HG02870 (cell line): ENCODE measurements at regions not wholly inside any gene's neighbourhood (a gene's known extent, or its start where the extent isn't known, plus 50 kb on each side); places are given as distances from the start of the nearest gene placed in this dataset.
"Not testable (repeated sequence)": the region's sequence is repeated elsewhere in the genome, so short reads cannot be mapped to it uniquely, and the experiment has no call there.

Experiments
- ATAC-seq: cut with Tn5 transposase; IDR thresholded peaks from one replicate; pipeline ENCODE4 v1.9.1; 2021; ENCODE audit warnings: mild to moderate bottlenecking, moderate library complexity; ENCODE audit not compliant: unreplicated experiment

- no peak for ATAC-seq
Measured at GRCh38 chr6:16912756-16913155, 151.5 kb upstream of the ATXN1 start.

DNA sequence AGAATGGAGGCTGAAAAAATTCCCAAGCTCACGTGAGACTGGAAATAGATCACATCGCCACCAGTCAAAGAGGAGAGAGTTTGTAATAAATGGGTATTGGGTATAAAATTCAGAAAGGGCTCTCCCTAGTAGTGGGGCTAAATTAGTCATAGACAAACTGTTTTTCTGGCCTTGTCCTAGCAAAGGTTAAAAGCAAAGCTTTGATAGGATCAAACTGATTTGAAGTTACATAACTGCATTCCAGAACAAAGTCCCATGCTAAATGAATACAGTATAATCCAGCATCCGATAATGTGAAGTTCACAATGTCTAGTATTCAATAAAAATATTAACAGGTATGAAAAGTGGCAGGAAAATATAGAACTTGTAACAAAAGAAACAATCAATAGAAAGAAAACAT, 149.8 kb upstream of the ATXN1 start:
- no peak for ATAC-seq

GRCh38 chr6:16909658-16910360, 148.5 kb upstream of the ATXN1 start:
- ATAC-seq: no peak

DNA sequence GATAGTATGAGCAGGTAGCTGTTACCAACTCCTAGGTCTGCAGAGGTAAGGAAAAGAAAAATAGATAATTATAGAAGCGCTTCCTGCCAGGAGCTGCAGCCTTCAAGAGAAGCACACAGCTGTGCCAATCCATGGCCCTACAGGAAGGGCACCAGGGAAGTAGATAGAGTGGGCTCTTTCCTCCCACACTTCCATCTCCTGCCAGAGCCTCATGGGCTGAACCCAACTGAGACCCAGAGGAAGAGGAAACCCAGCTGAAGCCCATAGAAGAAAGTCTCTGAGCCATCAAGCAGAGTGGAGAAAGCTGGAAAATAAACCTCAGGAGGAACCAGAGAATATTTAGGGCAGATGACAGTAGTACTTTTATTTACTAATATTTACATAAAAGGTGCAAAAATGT, 146.7 kb upstream of the ATXN1 start:
- ATAC-seq: no peak

GRCh38 chr6:16904957-16905356, 143.7 kb upstream of the ATXN1 start:
- ATAC-seq: no peak

- no peak for ATAC-seq
Measured at GRCh38 chr6:16903470-16903869, 142.2 kb upstream of the ATXN1 start.

GRCh38 chr6:16902502-16902901, 141.2 kb upstream of the ATXN1 start:
- no peak for ATAC-seq

DNA sequence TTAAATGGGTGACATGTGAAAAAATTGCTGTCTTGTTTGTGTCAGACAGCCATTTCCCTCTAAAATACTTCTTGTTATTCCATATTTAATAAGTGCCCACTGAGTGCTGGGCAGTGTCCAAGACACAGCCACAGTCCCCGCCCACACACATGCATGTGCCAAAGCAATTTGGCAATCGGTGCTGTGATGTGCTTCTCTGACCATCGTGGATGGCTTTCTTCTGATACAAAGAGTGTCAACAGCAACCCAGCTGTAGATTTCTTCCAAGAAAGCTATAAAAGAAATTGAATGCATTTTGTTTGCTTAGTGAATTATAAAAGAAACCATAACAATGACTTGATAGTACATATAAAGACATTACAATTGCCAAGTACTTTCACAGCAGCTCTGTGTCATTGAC, 140.5 kb upstream of the ATXN1 start:
- no peak for ATAC-seq

DNA sequence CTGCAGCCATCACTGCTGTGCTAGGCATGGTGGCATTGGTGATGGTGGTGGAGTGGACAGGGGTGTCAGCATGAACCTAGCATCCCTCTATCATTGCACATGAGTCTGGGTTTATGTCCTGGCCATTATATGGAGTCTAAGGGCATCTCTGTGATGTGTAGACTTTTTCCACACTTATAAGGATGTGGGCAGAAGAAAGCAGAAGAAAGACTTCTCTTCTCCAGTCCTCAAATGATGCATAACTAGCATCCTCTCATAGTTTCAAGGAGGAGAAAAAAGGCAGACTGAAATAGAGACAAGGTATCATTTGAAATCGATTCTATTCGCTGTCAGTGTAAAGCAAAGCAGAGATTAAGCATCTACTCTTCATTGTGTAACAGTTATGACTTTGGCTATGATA, 140.0 kb upstream of the ATXN1 start:
- no peak for ATAC-seq

GRCh38 chr6:16898640-16899396, 137.6 kb upstream of the ATXN1 start:
- no peak for ATAC-seq

DNA sequence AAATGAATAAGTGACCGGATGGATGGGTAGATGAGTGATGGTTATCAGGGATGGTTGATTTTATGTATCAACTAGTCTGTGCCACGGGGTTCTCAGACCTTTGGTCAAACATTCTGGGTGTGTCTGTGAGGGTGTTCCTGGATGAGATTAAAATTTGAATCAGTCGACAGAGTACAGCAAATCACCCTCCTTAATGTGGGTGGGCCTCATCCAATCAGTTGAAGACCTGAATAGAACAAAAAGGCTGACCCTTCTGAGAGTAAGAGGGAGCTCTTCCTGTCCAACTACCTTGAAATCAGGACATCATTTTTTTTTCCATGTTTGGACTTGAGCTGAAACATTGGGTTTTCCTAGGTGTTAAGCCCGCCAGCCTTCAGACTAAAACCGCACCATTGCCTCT, 136.4 kb upstream of the ATXN1 start:
- no peak for ATAC-seq

- ATAC-seq: no peak
Measured at GRCh38 chr6:16894301-16894700, 133.0 kb upstream of the ATXN1 start.

DNA sequence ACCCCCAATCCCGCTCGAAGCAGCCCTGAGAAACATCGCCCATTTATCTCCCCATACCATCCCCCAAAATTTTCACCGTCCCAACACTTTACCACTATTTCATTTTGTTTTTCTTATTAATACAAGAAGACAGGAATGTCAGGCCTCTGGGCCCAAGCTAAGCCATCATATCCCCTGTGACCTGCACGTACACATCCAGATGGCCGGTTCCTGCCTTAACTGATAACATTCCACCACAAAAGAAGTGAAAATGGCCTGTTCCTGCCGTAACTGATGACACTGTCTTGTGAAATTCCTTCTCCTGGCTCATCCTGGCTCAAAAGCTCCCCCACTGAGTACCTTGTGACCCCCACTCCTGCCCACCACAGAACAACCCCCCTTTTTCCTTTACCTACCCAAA, 129.8 kb upstream of the ATXN1 start:
- not testable (repeated sequence) for ATAC-seq

DNA sequence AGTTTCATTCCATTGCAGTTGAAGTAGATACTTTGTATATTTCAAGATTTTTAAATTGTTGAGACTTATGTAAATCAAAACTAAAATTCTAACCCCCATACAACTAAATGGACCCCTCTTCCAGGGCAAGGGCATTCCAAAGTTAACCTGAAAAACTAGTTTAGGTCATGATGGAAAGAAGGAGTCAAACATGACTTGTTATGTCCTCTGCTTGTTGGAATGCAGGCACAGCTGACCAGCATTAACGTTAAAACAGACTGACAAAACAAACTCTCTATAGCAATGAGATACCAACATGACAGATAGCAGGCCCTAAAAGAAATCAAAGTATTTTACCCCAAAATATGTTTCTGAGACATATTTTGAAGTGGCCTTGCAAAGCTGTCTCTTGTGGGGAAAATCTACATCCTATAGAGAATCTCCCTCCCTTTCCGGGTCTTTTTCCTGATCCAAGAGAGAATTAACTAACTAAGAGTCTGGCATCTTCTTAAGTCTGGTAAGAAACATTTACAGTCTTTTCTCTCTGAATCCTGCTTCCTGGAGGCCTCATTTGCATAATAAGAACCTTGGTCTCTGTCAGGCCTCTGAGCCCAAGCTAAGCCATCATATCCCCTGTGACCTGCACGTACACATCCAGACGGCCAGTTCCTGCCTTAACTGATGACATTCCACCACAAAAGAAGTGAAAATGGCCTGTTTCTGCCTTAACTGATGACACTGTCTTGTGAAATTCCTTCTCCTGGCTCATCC, 124.3 kb upstream of the ATXN1 start:
- no peak for ATAC-seq

DNA sequence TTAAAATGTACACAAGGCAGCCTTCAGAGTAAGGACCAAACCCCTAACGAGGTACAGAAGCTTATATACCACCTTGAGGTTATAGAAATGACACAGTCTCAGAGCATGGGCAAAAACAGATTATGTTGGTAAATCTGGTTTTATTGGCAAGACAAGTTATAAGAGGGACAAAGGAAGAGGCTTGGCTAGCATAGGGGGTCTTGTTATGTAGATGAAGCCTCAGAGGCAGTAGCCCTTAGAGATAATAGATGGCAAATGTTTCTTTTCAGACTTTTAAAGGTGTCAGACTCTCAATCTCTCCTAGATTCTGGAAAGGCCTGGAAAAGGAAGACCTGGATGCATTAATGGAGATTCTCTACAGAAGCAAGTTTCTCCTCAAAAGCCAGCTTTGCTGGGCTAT, 123.3 kb upstream of the ATXN1 start:
- no peak for ATAC-seq

- ATAC-seq: no peak
Measured at GRCh38 chr6:16883414-16883813, 122.2 kb upstream of the ATXN1 start.

DNA sequence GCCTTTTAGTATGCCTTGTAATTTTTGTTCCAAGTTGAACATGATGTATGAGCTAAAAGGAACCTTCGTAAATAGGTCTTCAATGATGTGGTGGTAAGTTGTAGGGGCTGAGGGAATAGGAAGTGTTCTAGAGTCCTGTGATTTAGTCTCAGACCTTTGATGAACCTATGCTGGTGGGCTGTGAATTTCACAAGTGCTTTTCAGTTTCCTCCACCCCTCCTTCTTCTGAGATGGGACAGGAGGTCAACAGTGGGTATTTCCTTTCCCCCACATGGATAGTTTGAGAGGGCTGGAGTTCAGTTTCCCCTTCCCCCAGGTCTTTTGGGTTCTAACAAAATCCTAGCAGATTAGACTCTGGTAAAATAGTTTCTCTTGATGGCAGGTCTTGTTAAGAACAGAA, 121.0 kb upstream of the ATXN1 start:
- ATAC-seq: no peak

- ATAC-seq: not testable (repeated sequence)
Measured at GRCh38 chr6:16876852-16877251, 115.6 kb upstream of the ATXN1 start.

GRCh38 chr6:16876201-16876600, 114.9 kb upstream of the ATXN1 start:
- no peak for ATAC-seq

DNA sequence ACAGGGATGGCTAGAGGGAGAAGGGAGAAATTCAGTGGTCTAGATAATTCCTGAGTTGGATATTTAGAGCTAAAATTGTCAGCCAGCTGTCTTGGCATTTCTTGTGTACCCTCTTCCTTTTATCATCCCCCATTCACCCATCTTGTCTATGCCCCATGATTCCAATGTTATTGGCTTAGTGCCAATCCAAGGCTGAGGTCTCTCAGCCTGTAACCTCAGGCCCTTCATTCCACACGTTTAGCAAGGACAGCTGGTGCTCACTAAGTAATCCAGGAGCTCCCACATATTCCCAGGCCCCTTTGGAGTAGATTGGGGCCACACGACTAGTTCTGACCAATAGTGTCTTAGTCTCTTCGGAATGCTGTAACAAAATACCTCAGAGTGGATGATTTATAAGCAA, 112.4 kb upstream of the ATXN1 start:
- no peak for ATAC-seq

DNA sequence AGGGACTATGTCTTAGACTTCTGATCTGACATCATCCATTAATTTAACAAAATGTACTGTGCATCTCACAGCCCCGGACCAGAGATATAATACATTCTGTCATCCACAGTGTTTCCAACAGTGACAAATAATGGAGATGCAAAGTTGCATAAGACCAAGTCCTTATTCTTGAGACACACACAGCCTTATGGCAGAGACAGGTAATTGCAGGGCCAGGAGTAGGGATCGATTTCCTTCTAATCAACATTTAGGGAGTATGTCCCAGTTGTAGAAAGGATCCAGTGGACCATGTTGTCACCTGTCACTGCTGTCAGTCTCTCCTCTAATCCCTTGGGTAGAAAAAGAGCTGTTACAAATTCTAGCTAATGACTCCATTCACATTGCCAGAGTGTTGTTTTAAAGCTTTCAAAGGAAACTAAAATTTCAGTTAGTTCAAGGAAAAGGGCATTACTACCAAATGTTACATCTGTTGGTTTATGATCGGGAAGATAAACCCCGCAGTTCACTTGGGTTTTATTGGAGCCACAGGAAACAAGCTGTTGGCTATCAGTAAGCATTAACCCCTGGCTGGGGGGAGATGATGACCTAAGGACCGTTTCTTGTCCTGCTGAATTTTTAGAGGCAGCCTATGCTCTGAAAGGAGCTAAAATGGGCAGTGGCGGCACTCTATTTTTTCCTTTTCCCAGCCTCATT, 111.4 kb upstream of the ATXN1 start:
- ATAC-seq: no peak
